Smooth muscle cell (in vitro differentiated cells): ENCODE measurements at regions not wholly inside any gene's neighbourhood (a gene's known extent, or its start where the extent isn't known, plus 50 kb on each side); places are given as distances from the start of the nearest gene placed in this dataset.
"Not testable (repeated sequence)": the region's sequence is repeated elsewhere in the genome, so short reads cannot be mapped to it uniquely, and the experiment has no call there.

ENCODE experiments used
- DNase-seq: peaks from one replicate; lab custom pipeline; 2025; ENCODE audit not compliant: unreplicated experiment; lab: John Stamatoyannopoulos, UW
- H2AFZ ChIP-seq: fragments of 200-600 bp; sonication (generic); 2 replicates; pipeline ENCODE4 v1.6.0; 2016; ENCODE audit warnings: antibody characterized with exemption, low read depth, mild to moderate bottlenecking
- H3F3A ChIP-seq: fragments of 200-600 bp; sonication (generic); 2 replicates; pipeline ENCODE4 v1.6.0; 2017; ENCODE audit warnings: antibody characterized with exemption, low read depth
- H3K27ac ChIP-seq: fragments of 200-600 bp; sonication (generic); 2 replicates; pipeline ENCODE4 v1.5.1; 2016; ENCODE audit warnings: low read depth, mild to moderate bottlenecking
- H3K27me3 ChIP-seq: fragments of 200-600 bp; sonication (generic); 2 replicates; pipeline ENCODE4 v1.6.1; 2016; ENCODE audit warnings: low read depth, mild to moderate bottlenecking
- H3K36me3 ChIP-seq: fragments of 200-600 bp; sonication (generic); 2 replicates; pipeline ENCODE4 v1.5.1; 2016; ENCODE audit warnings: low read depth
- H3K4me1 ChIP-seq: fragments of 200-600 bp; sonication (generic); 2 replicates; pipeline ENCODE4 v1.5.1; 2016; ENCODE audit warnings: low read depth
- H3K4me2 ChIP-seq: fragments of 200-600 bp; sonication (generic); 2 replicates; pipeline ENCODE4 v1.6.0; 2016; ENCODE audit warnings: mild to moderate bottlenecking
- H3K4me3 ChIP-seq: fragments of 200-600 bp; sonication (generic); 2 replicates; pipeline ENCODE4 v1.5.1; 2016; ENCODE audit warnings: mild to moderate bottlenecking
- H3K79me2 ChIP-seq: fragments of 200-600 bp; sonication (generic); 2 replicates; pipeline ENCODE4 v1.6.0; 2016; ENCODE audit warnings: low read depth, mild to moderate bottlenecking
- H3K9ac ChIP-seq: fragments of 200-600 bp; sonication (generic); 2 replicates; pipeline ENCODE4 v1.6.0; 2016; ENCODE audit warnings: low read depth
- H3K9me3 ChIP-seq: fragments of 200-600 bp; sonication (generic); replicated peaks from 2 replicates; pipeline ENCODE4 v1.5.1; 2016; ENCODE audit warnings: low read depth
- H4K20me1 ChIP-seq: fragments of 200-600 bp; sonication (generic); 2 replicates; pipeline ENCODE4 v1.6.0; 2016; ENCODE audit warnings: low read depth
- WGBS: methylation state at CpG from one replicate; pipeline ENCODE4 v1.1.7; 2016; ENCODE audit warnings: low lambda C conversion rate; 5-methylcytosine and 5-hydroxymethylcytosine counted together
- TF ChIP-seq, protein P1 (sequence below): fragments of 200-600 bp; sonication (generic); IDR thresholded peaks from 2 replicates; pipeline ENCODE4 v1.5.1; 2017; ENCODE audit warnings: borderline replicate concordance, mild to moderate bottlenecking, antibody characterized with exemption; ENCODE audit not compliant: insufficient read depth, poor library complexity, severe bottlenecking

GRCh38 chr9:118692613-118693012 is 676.6 kb downstream of the BRINP1 start:
- WGBS, result 72% methylated on average over 3 of the region's 3 CpGs
- Histone ChIP-seq H3K27ac (no peak overlapping the region), H3K4me3 (no peak overlapping the region), H3K79me2 (no peaks in the 10 kb centered on the region), H3F3A (no peaks in the 10 kb centered on the region), H3K27me3 (no peaks in the 10 kb centered on the region), H3K9me3 (no peaks in the 10 kb centered on the region), H3K36me3 (no peaks in the 10 kb centered on the region), H3K4me1 (no peaks in the 10 kb centered on the region), H4K20me1 (no peaks in the 10 kb centered on the region), H3K9ac (no peak overlapping the region), H2AFZ (no peak overlapping the region), H3K4me2 (no peak overlapping the region)
- DNase-seq, result no peak
- TF ChIP-seq, protein P1, sequence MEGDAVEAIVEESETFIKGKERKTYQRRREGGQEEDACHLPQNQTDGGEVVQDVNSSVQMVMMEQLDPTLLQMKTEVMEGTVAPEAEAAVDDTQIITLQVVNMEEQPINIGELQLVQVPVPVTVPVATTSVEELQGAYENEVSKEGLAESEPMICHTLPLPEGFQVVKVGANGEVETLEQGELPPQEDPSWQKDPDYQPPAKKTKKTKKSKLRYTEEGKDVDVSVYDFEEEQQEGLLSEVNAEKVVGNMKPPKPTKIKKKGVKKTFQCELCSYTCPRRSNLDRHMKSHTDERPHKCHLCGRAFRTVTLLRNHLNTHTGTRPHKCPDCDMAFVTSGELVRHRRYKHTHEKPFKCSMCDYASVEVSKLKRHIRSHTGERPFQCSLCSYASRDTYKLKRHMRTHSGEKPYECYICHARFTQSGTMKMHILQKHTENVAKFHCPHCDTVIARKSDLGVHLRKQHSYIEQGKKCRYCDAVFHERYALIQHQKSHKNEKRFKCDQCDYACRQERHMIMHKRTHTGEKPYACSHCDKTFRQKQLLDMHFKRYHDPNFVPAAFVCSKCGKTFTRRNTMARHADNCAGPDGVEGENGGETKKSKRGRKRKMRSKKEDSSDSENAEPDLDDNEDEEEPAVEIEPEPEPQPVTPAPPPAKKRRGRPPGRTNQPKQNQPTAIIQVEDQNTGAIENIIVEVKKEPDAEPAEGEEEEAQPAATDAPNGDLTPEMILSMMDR, result no peak

DNA sequence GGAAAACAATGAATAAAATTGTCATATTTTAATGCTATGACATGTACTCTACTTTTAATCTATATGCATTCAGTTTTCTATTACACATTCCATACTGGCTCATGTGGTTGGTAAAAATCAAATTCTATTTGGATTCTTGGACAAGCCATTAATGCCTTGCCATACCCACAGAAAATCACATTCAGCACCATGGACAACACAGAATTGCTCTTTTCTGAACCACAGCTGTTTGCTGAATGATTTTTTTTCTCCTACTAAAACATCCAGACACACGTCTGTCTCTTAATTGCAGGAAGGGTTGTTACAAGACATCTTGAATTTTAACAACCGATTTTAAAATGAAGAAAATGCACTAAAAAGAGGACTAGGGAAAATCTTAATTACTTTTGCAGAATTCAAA is 675.6 kb downstream of the BRINP1 start:
- Histone ChIP-seq H3K27me3 (no peaks in the 10 kb centered on the region), H3K36me3 (no peaks in the 10 kb centered on the region), H3F3A (no peaks in the 10 kb centered on the region), H3K9me3 (no peaks in the 10 kb centered on the region), H3K4me3 (no peak overlapping the region), H3K4me1 (no peaks in the 10 kb centered on the region), H3K9ac (no peak overlapping the region), H3K4me2 (no peak overlapping the region), H2AFZ (no peak overlapping the region), H4K20me1 (no peaks in the 10 kb centered on the region), H3K27ac (no peak overlapping the region), H3K79me2 (no peaks in the 10 kb centered on the region)
- WGBS, result 44% methylated on average over 2 of the region's 2 CpGs
- TF ChIP-seq, protein P1, result no peak
- DNase-seq, result no peak

DNA sequence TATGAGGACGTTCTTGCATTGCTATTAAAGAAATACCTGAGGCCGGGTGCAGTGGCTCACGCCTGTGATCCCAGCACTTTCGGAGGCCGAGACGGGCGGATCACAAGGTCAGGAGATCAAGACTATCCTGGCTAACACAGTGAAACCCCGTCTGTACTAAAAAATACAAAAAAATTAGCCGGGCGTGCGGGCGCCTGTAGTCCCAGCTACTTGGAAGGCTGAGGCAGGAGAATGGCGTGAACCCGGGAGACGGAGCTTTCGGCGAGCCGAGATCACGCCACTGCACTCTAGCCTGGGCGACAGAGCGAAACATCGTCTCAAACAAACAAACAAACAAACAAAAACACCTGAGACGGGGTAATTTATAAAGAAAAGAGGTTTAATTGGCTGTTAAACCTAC is 674.0 kb downstream of the BRINP1 start:
- H3K9me3 ChIP-seq, H3K36me3 ChIP-seq, H2AFZ ChIP-seq, H3K4me3 ChIP-seq, H3F3A ChIP-seq, H4K20me1 ChIP-seq, H3K4me2 ChIP-seq, H3K4me1 ChIP-seq, DNase-seq, H3K27me3 ChIP-seq, H3K9ac ChIP-seq, H3K79me2 ChIP-seq, H3K27ac ChIP-seq: not testable (repeated sequence)
- WGBS, result 92% methylated on average over 23 of the region's 23 CpGs

DNA sequence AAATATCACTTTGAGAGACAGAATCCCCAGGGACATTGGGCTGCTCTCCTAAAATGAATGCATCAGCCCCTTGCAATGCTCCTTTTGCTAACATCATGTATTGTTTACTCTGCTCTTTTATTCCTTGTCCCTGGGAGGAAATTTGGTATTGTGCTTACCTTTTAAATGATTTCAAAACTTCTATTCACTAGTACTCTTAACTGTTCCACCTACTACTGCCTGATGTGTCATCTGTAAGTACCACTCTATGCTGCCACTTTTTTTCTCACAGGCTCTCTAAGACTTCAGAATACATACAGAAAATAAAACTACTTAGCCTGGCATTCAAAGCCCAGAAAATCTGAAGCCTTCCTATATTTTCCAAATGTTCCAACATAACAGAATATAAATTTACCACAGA is 667.2 kb downstream of the BRINP1 start:
- no peak for DNase-seq
- no peak overlapping the region for H3K4me3 ChIP-seq
- H3K4me1 ChIP-seq, result no peaks in the 10 kb centered on the region
- H3K9ac ChIP-seq, result no peak overlapping the region
- no peaks in the 10 kb centered on the region for H3K27me3 ChIP-seq
- TF ChIP-seq, protein P1, result no peak
- no peak overlapping the region for H2AFZ ChIP-seq
- no peaks in the 10 kb centered on the region for H3K36me3 ChIP-seq
- H3K27ac ChIP-seq, result no peak overlapping the region
- no peaks in the 10 kb centered on the region for H3K79me2 ChIP-seq
- no peak overlapping the region for H3K4me2 ChIP-seq
- no peaks in the 10 kb centered on the region for H3K9me3 ChIP-seq
- no peaks in the 10 kb centered on the region for H3F3A ChIP-seq
- H4K20me1 ChIP-seq, result no peaks in the 10 kb centered on the region
